PC-9 (cell line): ENCODE measurements at regions not wholly inside any gene's neighbourhood (a gene's known extent, or its start where the extent isn't known, plus 50 kb on each side); places are given as distances from the start of the nearest gene placed in this dataset.

ENCODE experiments used
- BruUV-seq: library from RNA; stranded (reverse); fragments of 400-500 nt; replicated peaks from 2 replicates; lab custom pipeline; 2021; lab: Mats Ljungman, UMichigan
- CTCF ChIA-PET: fragments of 300-600 bp; sonication (Branson Sonifier 250); formaldehyde crosslinking; loops from one replicate; lab custom pipeline; 2022; ENCODE audit warnings: antibody characterized with exemption; lab: Charles Lee
- POLR2A ChIA-PET: fragments of 300-600 bp; sonication (Branson Sonifier 250); formaldehyde crosslinking; loops from one replicate; lab custom pipeline; 2022; ENCODE audit warnings: antibody characterized with exemption; ENCODE audit not compliant: unreplicated experiment; lab: Charles Lee
- DNase-seq, 2 experiments: peaks; one replicate each; pipeline versions ENCODE4 v3.0.0 to v3.0.0-alpha.2; 2015 to 2022; ENCODE audit warnings: mixed read lengths in 1 of 2
- H2AFZ ChIP-seq: fragments of 200-600 bp; sonication (generic); 2 replicates; pipeline ENCODE4 v1.8.1; 2017; ENCODE audit warnings: antibody characterized with exemption
- H3F3A ChIP-seq: fragments of 200-600 bp; sonication (generic); 2 replicates; pipeline ENCODE4 v1.8.1; 2017; ENCODE audit warnings: antibody characterized with exemption, mild to moderate bottlenecking, low read depth; ENCODE audit not compliant: insufficient read depth
- H3K27ac ChIP-seq: fragments of 200-600 bp; sonication (generic); 2 replicates; pipeline ENCODE4 v1.6.1; 2016; ENCODE audit warnings: mixed run types
- H3K27me3 ChIP-seq: fragments of 200-600 bp; sonication (generic); 2 replicates; pipeline ENCODE4 v1.6.1; 2016; ENCODE audit warnings: low read depth, mixed run types; ENCODE audit not compliant: insufficient read depth
- H3K36me3 ChIP-seq: fragments of 200-600 bp; sonication (generic); 2 replicates; pipeline ENCODE4 v1.6.1; 2016; ENCODE audit warnings: low read depth, mixed run types
- H3K4me1 ChIP-seq: fragments of 200-600 bp; sonication (generic); replicated peaks from 2 replicates; pipeline ENCODE4 v1.6.1; 2016; ENCODE audit warnings: mixed run types; ENCODE audit not compliant: insufficient read depth
- H3K4me2 ChIP-seq: fragments of 200-600 bp; sonication (generic); 2 replicates; pipeline ENCODE4 v1.6.1; 2017; ENCODE audit warnings: mixed run types
- H3K4me3 ChIP-seq: fragments of 200-600 bp; sonication (generic); 2 replicates; pipeline ENCODE4 v1.6.1; 2016; ENCODE audit warnings: mixed run types
- H3K79me2 ChIP-seq: fragments of 200-600 bp; sonication (generic); 2 replicates; pipeline ENCODE4 v1.6.1; 2017; ENCODE audit warnings: low read depth, mixed run types
- H3K9me2 ChIP-seq: fragments of 200-600 bp; sonication (generic); 2 replicates; pipeline ENCODE4 v1.8.1; 2017; ENCODE audit warnings: mild to moderate bottlenecking; ENCODE audit not compliant: insufficient read depth
- H3K9me3 ChIP-seq: fragments of 200-600 bp; sonication (generic); 2 replicates; pipeline ENCODE4 v1.8.1; 2016; ENCODE audit warnings: low read depth; ENCODE audit not compliant: insufficient read depth
- H4K20me1 ChIP-seq: fragments of 200-600 bp; sonication (generic); 2 replicates; pipeline ENCODE4 v1.8.1; 2017; ENCODE audit not compliant: insufficient read depth
- CTCF ChIP-seq: fragments of 200-600 bp; sonication (generic); conservative IDR thresholded peaks from 2 replicates; pipeline ENCODE4 v1.6.1; 2017; ENCODE audit warnings: mixed run types, antibody characterized with exemption, mild to moderate bottlenecking, moderate library complexity
- EZH2 ChIP-seq: fragments of 200-600 bp; sonication (generic); IDR thresholded peaks from 2 replicates; pipeline ENCODE4 v1.8.0; 2017; ENCODE audit warnings: antibody characterized with exemption, low read depth
- intact Hi-C: fragments of 100-400 bp; cut with micrococcal nuclease; formaldehyde crosslinking; loops from one replicate; pipeline ENCODE4 v1.10.0; 2022; ENCODE audit not compliant: unreplicated experiment

GRCh38 chr9:120202856-120203654 lies 376.9 kb downstream of the CDK5RAP2 start:
- Histone ChIP-seq H4K20me1 (no peaks in the 10 kb centered on the region), H3K79me2 (no peaks in the 10 kb centered on the region), H3K4me1 (no peaks in the 10 kb centered on the region), H3K9me2 (no peaks in the 10 kb centered on the region), H2AFZ (no peak overlapping the region), H3K27me3 (peaks cover 35% of the 10 kb centered on the region), H3K36me3 (no peaks in the 10 kb centered on the region), H3K27ac (no peak overlapping the region), H3K9me3 (no peaks in the 10 kb centered on the region; the same call in 1 of the 2 replicates), H3K4me2 (no peak overlapping the region), H3F3A (no peaks in the 10 kb centered on the region), H3K4me3 (no peak overlapping the region)
- no TSS peak for BruUV-seq
- TF ChIP-seq EZH2 (no peak), CTCF (no peak)
- no peak for DNase-seq
- intact Hi-C loops: no loop called here
- ChIA-PET POLR2A (no interaction called here), CTCF (interaction anchor here (0.7 kb wide), 1 partner anchor 276 kb away, joined by 8 read pairs; no protein-coding TSS in a partner anchor)

GRCh38 chr9:120198027-120198426 lies 381.9 kb downstream of the CDK5RAP2 start:
- ChIA-PET CTCF (no interaction called here), POLR2A (no interaction called here)
- H3K4me2 ChIP-seq: no peak overlapping the region
- no peaks in the 10 kb centered on the region for H3K4me1 ChIP-seq
- no peak for DNase-seq
- no peak overlapping the region for H2AFZ ChIP-seq
- H3K9me3 ChIP-seq: no peaks in the 10 kb centered on the region; the same call in 1 of the 2 replicates
- peaks cover 31% of the 10 kb centered on the region for H3K27me3 ChIP-seq
- H3K36me3 ChIP-seq: no peaks in the 10 kb centered on the region
- H3K27ac ChIP-seq: no peak overlapping the region
- H3K9me2 ChIP-seq: no peaks in the 10 kb centered on the region
- intact Hi-C loops: no loop called here
- no peak overlapping the region for H3K4me3 ChIP-seq
- BruUV-seq: no TSS peak
- no peaks in the 10 kb centered on the region for H3F3A ChIP-seq
- no peak for TF ChIP-seq CTCF
- no peak for TF ChIP-seq EZH2
- H4K20me1 ChIP-seq: no peaks in the 10 kb centered on the region
- H3K79me2 ChIP-seq: no peaks in the 10 kb centered on the region

GRCh38 chr9:120197605-120198004 lies 382.4 kb downstream of the CDK5RAP2 start:
- Histone ChIP-seq H4K20me1 (no peaks in the 10 kb centered on the region), H3K4me2 (no peak overlapping the region), H3K36me3 (no peaks in the 10 kb centered on the region), H3K79me2 (no peaks in the 10 kb centered on the region), H3K9me2 (no peaks in the 10 kb centered on the region), H3K27me3 (peaks cover 31% of the 10 kb centered on the region), H3F3A (no peaks in the 10 kb centered on the region), H3K27ac (no peak overlapping the region), H3K9me3 (no peaks in the 10 kb centered on the region; the same call in 1 of the 2 replicates), H3K4me1 (no peaks in the 10 kb centered on the region), H2AFZ (no peak overlapping the region), H3K4me3 (no peak overlapping the region)
- DNase-seq: no peak
- TF ChIP-seq CTCF (no peak), EZH2 (no peak)
- intact Hi-C loops: no loop called here
- no TSS peak for BruUV-seq
- CTCF ChIA-PET: no interaction called here
- POLR2A ChIA-PET: no interaction called here
